ENCODE measurements at regions not wholly inside any gene's neighbourhood (a gene's known extent, or its start where the extent isn't known, plus 50 kb on each side); places are given as distances from the start of the nearest gene placed in this dataset.

- Histone ChIP-seq H3K36me3 (ENCODE audit: low read depth, missing control alignments) (no peaks in the 10 kb centered on the region), H3K4me3 (no peak overlapping the region), H3K27me3 (no peaks in the 10 kb centered on the region), H3K27ac (no peak overlapping the region), H3K9me3 (no peaks in the 10 kb centered on the region), H3K4me1 (no peaks in the 10 kb centered on the region)
- DNase-seq = no peak
- TF ChIP-seq, protein P1, sequence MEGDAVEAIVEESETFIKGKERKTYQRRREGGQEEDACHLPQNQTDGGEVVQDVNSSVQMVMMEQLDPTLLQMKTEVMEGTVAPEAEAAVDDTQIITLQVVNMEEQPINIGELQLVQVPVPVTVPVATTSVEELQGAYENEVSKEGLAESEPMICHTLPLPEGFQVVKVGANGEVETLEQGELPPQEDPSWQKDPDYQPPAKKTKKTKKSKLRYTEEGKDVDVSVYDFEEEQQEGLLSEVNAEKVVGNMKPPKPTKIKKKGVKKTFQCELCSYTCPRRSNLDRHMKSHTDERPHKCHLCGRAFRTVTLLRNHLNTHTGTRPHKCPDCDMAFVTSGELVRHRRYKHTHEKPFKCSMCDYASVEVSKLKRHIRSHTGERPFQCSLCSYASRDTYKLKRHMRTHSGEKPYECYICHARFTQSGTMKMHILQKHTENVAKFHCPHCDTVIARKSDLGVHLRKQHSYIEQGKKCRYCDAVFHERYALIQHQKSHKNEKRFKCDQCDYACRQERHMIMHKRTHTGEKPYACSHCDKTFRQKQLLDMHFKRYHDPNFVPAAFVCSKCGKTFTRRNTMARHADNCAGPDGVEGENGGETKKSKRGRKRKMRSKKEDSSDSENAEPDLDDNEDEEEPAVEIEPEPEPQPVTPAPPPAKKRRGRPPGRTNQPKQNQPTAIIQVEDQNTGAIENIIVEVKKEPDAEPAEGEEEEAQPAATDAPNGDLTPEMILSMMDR (IDR thresholded peaks at IDR 0.05) = no peak
- no peak for TF ChIP-seq POLR2A (IDR thresholded peaks at IDR 0.05)
- intact Hi-C loops (cut with DNase I; ENCODE audit: low total_unique reads) = no loop called here
Observed at GRCh38 chr12:23014749-23015148, 389.8 kb downstream of the ETNK1 start.

GRCh38 chr12:23025372-23026016, 400.5 kb downstream of the ETNK1 start:
- no peak for DNase-seq
- H3K27ac ChIP-seq = no peak overlapping the region

DNA sequence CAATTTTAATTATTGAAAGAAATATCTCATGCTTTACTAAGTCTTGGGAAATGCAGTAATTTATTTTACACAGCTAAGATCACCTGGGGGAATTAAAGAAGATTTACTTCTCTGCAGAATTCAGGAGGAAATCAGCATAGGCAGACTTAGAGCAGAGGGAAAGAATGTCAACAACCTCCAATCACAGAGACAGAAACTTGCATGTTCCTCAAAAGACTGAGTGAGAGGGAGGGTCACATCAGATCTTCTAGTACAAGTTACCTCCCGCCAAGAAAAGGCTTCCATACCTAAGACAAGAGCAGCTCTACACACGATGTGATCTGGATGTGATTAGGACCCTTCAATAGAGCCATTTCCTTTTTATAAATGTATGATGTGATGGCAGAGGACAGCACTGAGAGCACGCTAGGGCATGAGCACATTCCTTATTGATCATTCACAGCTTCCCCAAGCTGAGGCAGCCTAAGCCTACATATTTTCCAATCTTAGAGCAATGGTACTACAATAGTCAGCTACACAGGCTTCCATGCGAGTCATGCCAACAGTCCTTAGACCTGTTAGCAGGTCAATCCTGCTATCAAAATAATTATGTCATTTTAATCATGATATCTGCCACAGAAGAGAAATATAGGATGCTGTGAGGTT, 403.3 kb downstream of the ETNK1 start:
- Histone ChIP-seq H3K27me3 (no peaks in the 10 kb centered on the region), H3K36me3 (ENCODE audit: low read depth, missing control alignments) (no peaks in the 10 kb centered on the region), H3K9me3 (no peaks in the 10 kb centered on the region), H3K4me3 (no peak overlapping the region), H3K27ac (no peak overlapping the region), H3K4me1 (no peaks in the 10 kb centered on the region)
- intact Hi-C loops (cut with DNase I; ENCODE audit: low total_unique reads) = no loop called here
- TF ChIP-seq POLR2A (IDR thresholded peaks at IDR 0.05) = no peak
- TF ChIP-seq, protein P1 (IDR thresholded peaks at IDR 0.05) = no peak
- no peak for DNase-seq
- WGBS, 2 donors = 66 to 71% methylated on average over 4 of the region's 4 CpGs

More at GRCh38 chr12:23025372-23026016, 400.5 kb downstream of the ETNK1 start:
- Histone ChIP-seq H3K27me3 (no peaks in the 10 kb centered on the region), H3K9me3 (no peaks in the 10 kb centered on the region), H3K36me3 (ENCODE audit: low read depth, missing control alignments) (no peaks in the 10 kb centered on the region), H3K4me1 (no peaks in the 10 kb centered on the region), H3K4me3 (no peak overlapping the region)
- TF ChIP-seq POLR2A (IDR thresholded peaks at IDR 0.05) = no peak
- TF ChIP-seq, protein P1 (IDR thresholded peaks at IDR 0.05) = no peak
- intact Hi-C loops (cut with DNase I; ENCODE audit: low total_unique reads) = no loop called here
- 28 to 37% methylated on average over 1 of the region's 1 CpG for WGBS, 2 donors

GRCh38 chr12:23029185-23029584, 404.2 kb downstream of the ETNK1 start:
- no peak for DNase-seq
- Histone ChIP-seq H3K27me3 (no peaks in the 10 kb centered on the region), H3K9me3 (no peaks in the 10 kb centered on the region), H3K4me1 (no peaks in the 10 kb centered on the region), H3K4me3 (no peak overlapping the region), H3K27ac (no peak overlapping the region), H3K36me3 (ENCODE audit: low read depth, missing control alignments) (no peaks in the 10 kb centered on the region)
- no peak for TF ChIP-seq POLR2A (IDR thresholded peaks at IDR 0.05)
- TF ChIP-seq, protein P1 (IDR thresholded peaks at IDR 0.05) = no peak
- 77 to 84% methylated on average over 3 of the region's 3 CpGs for WGBS, 2 donors
- intact Hi-C loops (cut with DNase I; ENCODE audit: low total_unique reads) = no loop called here

DNA sequence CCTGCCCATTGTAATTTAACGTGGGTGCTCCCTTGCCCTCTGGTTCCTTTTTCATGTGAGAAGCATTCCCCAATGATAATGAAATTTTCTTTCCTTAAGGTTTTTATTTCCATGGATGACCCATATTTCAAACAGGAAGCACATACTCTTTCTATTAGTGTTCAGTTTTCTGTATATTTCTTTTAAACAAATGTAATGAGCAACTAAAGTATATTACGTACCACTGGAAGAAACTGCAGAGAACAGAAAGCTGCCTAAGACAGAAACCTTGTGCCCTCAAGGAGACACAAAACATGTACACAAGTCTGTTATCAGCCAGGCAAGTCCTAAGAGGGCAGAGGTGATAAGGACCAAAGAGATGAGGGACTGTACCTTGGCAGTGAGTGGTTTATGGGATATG, 414.9 kb downstream of the ETNK1 start:
- H3K4me1 ChIP-seq = no peaks in the 10 kb centered on the region
- no peaks in the 10 kb centered on the region for H3K9me3 ChIP-seq
- no peaks in the 10 kb centered on the region for H3K36me3 ChIP-seq (ENCODE audit: low read depth, missing control alignments)
- no peak overlapping the region for H3K4me3 ChIP-seq
- no peak overlapping the region for H3K27ac ChIP-seq
- no peak for DNase-seq
- WGBS, 2 donors = 78 to 83% methylated on average over 2 of the region's 2 CpGs
- intact Hi-C loops (cut with DNase I; ENCODE audit: low total_unique reads) = no loop called here
- H3K27me3 ChIP-seq = no peaks in the 10 kb centered on the region
- no peak for TF ChIP-seq POLR2A (IDR thresholded peaks at IDR 0.05)
- TF ChIP-seq, protein P1 (IDR thresholded peaks at IDR 0.05) = no peak

All from testis (tissue), 2 donors.